IMR-90 (cell line): ENCODE measurements at regions not wholly inside any gene's neighbourhood (a gene's known extent, or its start where the extent isn't known, plus 50 kb on each side); places are given as distances from the start of the nearest gene placed in this dataset.

Experiments used
- ATAC-seq: fragments of 200-7000 bp; cut with Tn5 transposase; 2 replicates; pipeline ENCODE4 v1.9.1; 2020; ENCODE audit warnings: low read depth, mild to moderate bottlenecking, moderate library complexity
- BruUV-seq: library from RNA; stranded (reverse); fragments of 400-500 nt; replicated peaks from 2 replicates; lab custom pipeline; 2021; lab: Mats Ljungman, UMichigan
- CTCF ChIA-PET: fragments of 300-600 bp; formaldehyde crosslinking; extraction: SDS; loops from one replicate; lab custom pipeline; 2021; ENCODE audit warnings: antibody characterized with exemption; lab: Yijun Ruan, JAX
- POLR2A ChIA-PET: fragments of 300-600 bp; sonication (Branson Sonifier 250); formaldehyde crosslinking; loops from one replicate; lab custom pipeline; 2022; ENCODE audit warnings: antibody characterized with exemption; ENCODE audit not compliant: unreplicated experiment; lab: Charles Lee
- DNase-seq: peaks from one replicate; pipeline ENCODE4 v3.0.0; 2013
- H2AFZ ChIP-seq: replicated peaks from 2 replicates; pipeline ENCODE3; 2013; ENCODE audit warnings: low read length, mild to moderate bottlenecking; ENCODE audit not compliant: poor library complexity
- H2AK5ac ChIP-seq: 2 replicates; pipeline ENCODE4 v1.6.1; 2013; ENCODE audit warnings: low read depth, low read length, inconsistent platforms
- H2AK9ac ChIP-seq: replicated peaks from 2 replicates; pipeline ENCODE3; 2013; ENCODE audit warnings: mild to moderate bottlenecking, low read depth, low read length, moderate library complexity; ENCODE audit not compliant: poor library complexity
- H2BK120ac ChIP-seq: 2 replicates; pipeline ENCODE4 v1.6.1; 2013; ENCODE audit warnings: low read depth, low read length, inconsistent platforms
- H2BK15ac ChIP-seq: 3 replicates; pipeline ENCODE4 v1.6.1; 2013; ENCODE audit warnings: low read depth, low read length, inconsistent platforms
- H2BK20ac ChIP-seq: 2 replicates; pipeline ENCODE4 v1.6.1; 2013; ENCODE audit warnings: low read depth, mild to moderate bottlenecking, inconsistent platforms, low read length, moderate library complexity
- H2BK5ac ChIP-seq: 2 replicates; pipeline ENCODE4 v1.6.1; 2013; ENCODE audit warnings: mild to moderate bottlenecking, low read depth, low read length, inconsistent platforms; ENCODE audit not compliant: poor library complexity, severe bottlenecking
- H3K14ac ChIP-seq: replicated peaks from 2 replicates; pipeline ENCODE4 v1.6.1; 2013; ENCODE audit warnings: low read depth, low read length, inconsistent platforms
- H3K18ac ChIP-seq: 2 replicates; pipeline ENCODE4 v1.6.1; 2013; ENCODE audit warnings: low read depth, low read length, control low read depth
- H3K23ac ChIP-seq: 2 replicates; pipeline ENCODE4 v1.6.1; 2013; ENCODE audit warnings: low read depth, low read length, inconsistent platforms
- H3K27ac ChIP-seq: 2 replicates; pipeline ENCODE4 v1.5.1; 2013; ENCODE audit warnings: mild to moderate bottlenecking, control low read depth, low read length; ENCODE audit not compliant: insufficient read depth
- H3K27me3 ChIP-seq: 2 replicates; pipeline ENCODE4 v1.6.1; 2013; ENCODE audit warnings: low read length; ENCODE audit not compliant: control insufficient read depth, insufficient read depth
- H3K36me3 ChIP-seq: 2 replicates; pipeline ENCODE4 v1.6.1; 2013; ENCODE audit warnings: low read length, mixed read lengths; ENCODE audit not compliant: control insufficient read depth, insufficient read depth
- H3K4ac ChIP-seq: 2 replicates; pipeline ENCODE4 v1.6.1; 2013; ENCODE audit warnings: low read depth, low read length, inconsistent platforms
- H3K4me1 ChIP-seq: 2 replicates; pipeline ENCODE4 v1.6.1; 2013; ENCODE audit warnings: low read length, mixed read lengths; ENCODE audit not compliant: control insufficient read depth, insufficient read depth
- H3K4me2 ChIP-seq: 2 replicates; pipeline ENCODE4 v1.6.1; 2013; ENCODE audit warnings: low read depth, mild to moderate bottlenecking, control low read depth, low read length, moderate library complexity
- H3K4me3 ChIP-seq: 2 replicates; pipeline ENCODE4 v1.5.1; 2013; ENCODE audit warnings: low read depth, mild to moderate bottlenecking, control low read depth, low read length, moderate library complexity; ENCODE audit not compliant: insufficient read depth
- H3K56ac ChIP-seq: 2 replicates; pipeline ENCODE4 v1.6.1; 2013; ENCODE audit warnings: low read length, inconsistent platforms; ENCODE audit not compliant: insufficient read depth; ENCODE audit errors: extremely low read depth
- H3K79me1 ChIP-seq, 2 experiments: 2 replicates each; pipeline ENCODE4 v1.6.1; 2013; ENCODE audit warnings: low read length in 2 of 2, inconsistent platforms in 1 of 2, low read depth in 1 of 2
- H3K9ac ChIP-seq: 2 replicates; pipeline ENCODE4 v1.6.1; 2013; ENCODE audit warnings: low read depth, low read length, control low read depth
- H3K9me1 ChIP-seq: 2 replicates; pipeline ENCODE4 v1.6.1; 2013; ENCODE audit warnings: low read length, inconsistent platforms; ENCODE audit not compliant: insufficient read depth
- H3K9me3 ChIP-seq: 2 replicates; pipeline ENCODE4 v1.6.1; 2013; ENCODE audit warnings: low read length; ENCODE audit not compliant: control insufficient read depth, insufficient read depth
- H4K20me1 ChIP-seq: 2 replicates; pipeline ENCODE4 v1.6.1; 2013; ENCODE audit warnings: low read length, inconsistent platforms; ENCODE audit not compliant: insufficient read depth
- H4K5ac ChIP-seq: 2 replicates; pipeline ENCODE4 v1.6.1; 2013; ENCODE audit warnings: mild to moderate bottlenecking, low read depth, low read length, control low read depth
- H4K8ac ChIP-seq, 2 experiments: 2 replicates each; pipeline ENCODE4 v1.6.1; 2013; ENCODE audit warnings: low read depth in 2 of 2, low read length in 2 of 2, control low read depth in 1 of 2, inconsistent platforms in 1 of 2
- H4K91ac ChIP-seq: 2 replicates; pipeline ENCODE4 v1.6.1; 2013; ENCODE audit warnings: low read depth, low read length, inconsistent platforms; ENCODE audit not compliant: insufficient read depth
- BHLHE40 ChIP-seq: fragments of 150-350 bp; IDR thresholded peaks from 2 replicates; pipeline ENCODE4 v1.6.1; 2016; ENCODE audit warnings: mild to moderate bottlenecking, low read depth, low read length
- CEBPB ChIP-seq: IDR thresholded peaks from 2 replicates; pipeline ENCODE4 v1.6.1; 2012; ENCODE audit warnings: low read depth, low read length, improper control_type of control experiment
- CHD1 ChIP-seq: IDR thresholded peaks from 2 replicates; pipeline ENCODE4 v1.6.1; 2012; ENCODE audit warnings: low read depth, low read length, improper control_type of control experiment
- MAZ ChIP-seq: IDR thresholded peaks from 2 replicates; pipeline ENCODE4 v1.6.1; 2012; ENCODE audit warnings: low read depth, mild to moderate bottlenecking, low read length, improper control_type of control experiment, moderate library complexity, borderline replicate concordance
- MXI1 ChIP-seq: IDR thresholded peaks from 2 replicates; pipeline ENCODE4 v1.6.1; 2012; ENCODE audit warnings: low read depth, mild to moderate bottlenecking, low read length, moderate library complexity, borderline replicate concordance
- RAD21 ChIP-seq: IDR thresholded peaks from 2 replicates; pipeline ENCODE4 v1.6.1; 2012; ENCODE audit warnings: low read length, improper control_type of control experiment
- RFX5 ChIP-seq: IDR thresholded peaks from 2 replicates; pipeline ENCODE4 v1.8.0; 2012; ENCODE audit warnings: low read depth, mild to moderate bottlenecking, low read length, moderate library complexity
- WGBS, 2 experiments: methylation state at CpG; one replicate each; pipeline versions ENCODE4 v1.1.5 to v1.1.7; 2013; ENCODE audit warnings: missing lambda C conversion rate in 2 of 2; ENCODE audit not compliant: insufficient read length in 1 of 2; ENCODE audit errors: extremely low coverage in 2 of 2; 5-methylcytosine and 5-hydroxymethylcytosine counted together
- dilution Hi-C: fragments of 300-500 bp; cut with HindIII; formaldehyde crosslinking; loops from one replicate; pipeline ENCODE4 v1.14.3; 2018; ENCODE audit warnings: low sequenced_read_pairs; ENCODE audit not compliant: unreplicated experiment
- in situ Hi-C: fragments of 300-500 bp; cut with MboI; formaldehyde crosslinking; loops from 3 replicates; pipeline ENCODE4 v1.14.3; 2019; ENCODE audit warnings: low sequenced_read_pairs, inconsistent platforms, mixed read lengths
- intact Hi-C: fragments of 100-400 bp; cut with micrococcal nuclease; formaldehyde crosslinking; loops from 2 replicates; pipeline ENCODE4 v1.10.0; 2022

DNA sequence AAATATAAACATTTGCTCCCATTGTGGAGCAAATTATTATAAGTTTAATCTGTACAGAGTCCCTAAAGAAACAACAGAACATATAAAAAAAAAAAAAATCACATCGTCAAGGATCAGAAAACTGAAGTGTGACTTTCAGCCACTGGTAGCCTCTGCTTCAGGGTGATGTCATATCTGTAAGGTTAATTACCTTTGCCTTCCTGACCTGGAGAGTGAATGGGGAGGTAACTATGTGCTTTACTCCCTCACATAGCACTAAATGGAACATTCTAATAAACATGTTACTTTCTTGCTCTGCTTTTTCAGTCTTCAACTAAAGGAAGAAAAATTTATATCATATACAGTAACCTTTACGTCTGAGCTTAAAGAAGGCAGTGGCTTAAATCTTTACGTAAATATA is 70.3 kb upstream of the TRPM3 start:
- ChIA-PET CTCF (no interaction called here), POLR2A (no interaction called here)
- Histone ChIP-seq H2BK15ac (no peak overlapping the region), H3K23ac (no peak overlapping the region), H2AFZ (no peak overlapping the region), H3K56ac (no peak overlapping the region), H3K79me1 (no peaks in the 10 kb centered on the region), H3K4ac (no peak overlapping the region), H4K91ac (no peak overlapping the region), H2AK9ac (no peak overlapping the region), H3K4me2 (no peak overlapping the region), H3K4me1 (no peaks in the 10 kb centered on the region), H2BK120ac (no peak overlapping the region), H4K8ac (no peak overlapping the region), H2AK5ac (no peak overlapping the region), H4K5ac (no peak overlapping the region), H3K9ac (no peak overlapping the region), H3K4me3 (no peak overlapping the region), H2BK5ac (no peak overlapping the region), H3K14ac (no peak overlapping the region), H3K36me3 (no peaks in the 10 kb centered on the region), H3K18ac (no peak overlapping the region), H3K9me3 (no peaks in the 10 kb centered on the region), H3K27ac (no peak overlapping the region), H4K20me1 (no peaks in the 10 kb centered on the region), H3K9me1 (no peaks in the 10 kb centered on the region), H3K27me3 (no peaks in the 10 kb centered on the region), H2BK20ac (no peak overlapping the region)
- TF ChIP-seq MXI1 (no peak), RFX5 (no peak), MAZ (no peak), RAD21 (no peak), CEBPB (no peak), CHD1 (no peak), BHLHE40 (no peak)
- no CpG with 5 or more reads among the region's 3 CpGs for WGBS, 2 experiments
- dilution Hi-C loops (no loop called here), intact Hi-C loops (no loop called here), in situ Hi-C loops (no loop called here)
- ATAC-seq: no peak
- no TSS peak for BruUV-seq
- DNase-seq: no peak
